H1 (cell line): ENCODE measurements at regions not wholly inside any gene's neighbourhood (a gene's known extent, or its start where the extent isn't known, plus 50 kb on each side); places are given as distances from the start of the nearest gene placed in this dataset.

Source experiments
- CHD7 ChIP-seq: fragments of 300-600 bp; sonication (generic); IDR thresholded peaks from 2 replicates; pipeline ENCODE4 v1.7.1; 2012; ENCODE audit warnings: low read length, moderate library complexity, mild to moderate bottlenecking, inconsistent platforms; ENCODE audit not compliant: insufficient replicate concordance

GRCh38 chr12:20119596-20120402, 248.5 kb upstream of the PDE3A start (continued):
- no peak for TF ChIP-seq CHD7
